IMR-90 (cell line): ENCODE measurements at regions not wholly inside any gene's neighbourhood (a gene's known extent, or its start where the extent isn't known, plus 50 kb on each side); places are given as distances from the start of the nearest gene placed in this dataset.

Experiments
- ATAC-seq: fragments of 200-7000 bp; cut with Tn5 transposase; 2 replicates; pipeline ENCODE4 v1.9.1; 2020; ENCODE audit warnings: low read depth, mild to moderate bottlenecking, moderate library complexity
- BruUV-seq: library from RNA; stranded (reverse); fragments of 400-500 nt; replicated peaks from 2 replicates; lab custom pipeline; 2021; lab: Mats Ljungman, UMichigan
- CTCF ChIA-PET: fragments of 300-600 bp; formaldehyde crosslinking; extraction: SDS; loops from one replicate; lab custom pipeline; 2021; ENCODE audit warnings: antibody characterized with exemption; lab: Yijun Ruan, JAX
- POLR2A ChIA-PET: fragments of 300-600 bp; sonication (Branson Sonifier 250); formaldehyde crosslinking; loops from one replicate; lab custom pipeline; 2022; ENCODE audit warnings: antibody characterized with exemption; ENCODE audit not compliant: unreplicated experiment; lab: Charles Lee
- DNase-seq: peaks from one replicate; pipeline ENCODE4 v3.0.0; 2013
- H2AFZ ChIP-seq: replicated peaks from 2 replicates; pipeline ENCODE3; 2013; ENCODE audit warnings: low read length, mild to moderate bottlenecking; ENCODE audit not compliant: poor library complexity
- H2AK5ac ChIP-seq: 2 replicates; pipeline ENCODE4 v1.6.1; 2013; ENCODE audit warnings: low read depth, low read length, inconsistent platforms
- H2AK9ac ChIP-seq: replicated peaks from 2 replicates; pipeline ENCODE3; 2013; ENCODE audit warnings: mild to moderate bottlenecking, low read depth, low read length, moderate library complexity; ENCODE audit not compliant: poor library complexity
- H2BK120ac ChIP-seq: 2 replicates; pipeline ENCODE4 v1.6.1; 2013; ENCODE audit warnings: low read depth, low read length, inconsistent platforms
- H2BK15ac ChIP-seq: 3 replicates; pipeline ENCODE4 v1.6.1; 2013; ENCODE audit warnings: low read depth, low read length, inconsistent platforms
- H2BK20ac ChIP-seq: 2 replicates; pipeline ENCODE4 v1.6.1; 2013; ENCODE audit warnings: low read depth, mild to moderate bottlenecking, inconsistent platforms, low read length, moderate library complexity
- H2BK5ac ChIP-seq: 2 replicates; pipeline ENCODE4 v1.6.1; 2013; ENCODE audit warnings: mild to moderate bottlenecking, low read depth, low read length, inconsistent platforms; ENCODE audit not compliant: poor library complexity, severe bottlenecking
- H3K14ac ChIP-seq: replicated peaks from 2 replicates; pipeline ENCODE4 v1.6.1; 2013; ENCODE audit warnings: low read depth, low read length, inconsistent platforms
- H3K18ac ChIP-seq: 2 replicates; pipeline ENCODE4 v1.6.1; 2013; ENCODE audit warnings: low read depth, low read length, control low read depth
- H3K23ac ChIP-seq: 2 replicates; pipeline ENCODE4 v1.6.1; 2013; ENCODE audit warnings: low read depth, low read length, inconsistent platforms
- H3K27ac ChIP-seq: 2 replicates; pipeline ENCODE4 v1.5.1; 2013; ENCODE audit warnings: mild to moderate bottlenecking, control low read depth, low read length; ENCODE audit not compliant: insufficient read depth
- H3K27me3 ChIP-seq: 2 replicates; pipeline ENCODE4 v1.6.1; 2013; ENCODE audit warnings: low read length; ENCODE audit not compliant: control insufficient read depth, insufficient read depth
- H3K36me3 ChIP-seq: 2 replicates; pipeline ENCODE4 v1.6.1; 2013; ENCODE audit warnings: low read length, mixed read lengths; ENCODE audit not compliant: control insufficient read depth, insufficient read depth
- H3K4ac ChIP-seq: 2 replicates; pipeline ENCODE4 v1.6.1; 2013; ENCODE audit warnings: low read depth, low read length, inconsistent platforms
- H3K4me1 ChIP-seq: 2 replicates; pipeline ENCODE4 v1.6.1; 2013; ENCODE audit warnings: low read length, mixed read lengths; ENCODE audit not compliant: control insufficient read depth, insufficient read depth
- H3K4me2 ChIP-seq: 2 replicates; pipeline ENCODE4 v1.6.1; 2013; ENCODE audit warnings: low read depth, mild to moderate bottlenecking, control low read depth, low read length, moderate library complexity
- H3K4me3 ChIP-seq: 2 replicates; pipeline ENCODE4 v1.5.1; 2013; ENCODE audit warnings: low read depth, mild to moderate bottlenecking, control low read depth, low read length, moderate library complexity; ENCODE audit not compliant: insufficient read depth
- H3K56ac ChIP-seq: 2 replicates; pipeline ENCODE4 v1.6.1; 2013; ENCODE audit warnings: low read length, inconsistent platforms; ENCODE audit not compliant: insufficient read depth; ENCODE audit errors: extremely low read depth
- H3K79me1 ChIP-seq, 2 experiments: 2 replicates each; pipeline ENCODE4 v1.6.1; 2013; ENCODE audit warnings: low read length in 2 of 2, inconsistent platforms in 1 of 2, low read depth in 1 of 2
- H3K9ac ChIP-seq: 2 replicates; pipeline ENCODE4 v1.6.1; 2013; ENCODE audit warnings: low read depth, low read length, control low read depth
- H3K9me1 ChIP-seq: 2 replicates; pipeline ENCODE4 v1.6.1; 2013; ENCODE audit warnings: low read length, inconsistent platforms; ENCODE audit not compliant: insufficient read depth
- H3K9me3 ChIP-seq: 2 replicates; pipeline ENCODE4 v1.6.1; 2013; ENCODE audit warnings: low read length; ENCODE audit not compliant: control insufficient read depth, insufficient read depth
- H4K20me1 ChIP-seq: 2 replicates; pipeline ENCODE4 v1.6.1; 2013; ENCODE audit warnings: low read length, inconsistent platforms; ENCODE audit not compliant: insufficient read depth
- H4K5ac ChIP-seq: 2 replicates; pipeline ENCODE4 v1.6.1; 2013; ENCODE audit warnings: mild to moderate bottlenecking, low read depth, low read length, control low read depth
- H4K8ac ChIP-seq, 2 experiments: 2 replicates each; pipeline ENCODE4 v1.6.1; 2013; ENCODE audit warnings: low read depth in 2 of 2, low read length in 2 of 2, control low read depth in 1 of 2, inconsistent platforms in 1 of 2
- H4K91ac ChIP-seq: 2 replicates; pipeline ENCODE4 v1.6.1; 2013; ENCODE audit warnings: low read depth, low read length, inconsistent platforms; ENCODE audit not compliant: insufficient read depth
- BHLHE40 ChIP-seq: fragments of 150-350 bp; IDR thresholded peaks from 2 replicates; pipeline ENCODE4 v1.6.1; 2016; ENCODE audit warnings: mild to moderate bottlenecking, low read depth, low read length
- CEBPB ChIP-seq: IDR thresholded peaks from 2 replicates; pipeline ENCODE4 v1.6.1; 2012; ENCODE audit warnings: low read depth, low read length, improper control_type of control experiment
- CHD1 ChIP-seq: IDR thresholded peaks from 2 replicates; pipeline ENCODE4 v1.6.1; 2012; ENCODE audit warnings: low read depth, low read length, improper control_type of control experiment
- CTCF ChIP-seq: conservative IDR thresholded peaks from 2 replicates; pipeline ENCODE4 v1.5.1; 2012; ENCODE audit warnings: mild to moderate bottlenecking, low read depth, low read length, improper control_type of control experiment
- ELK1 ChIP-seq: fragments of 150-350 bp; IDR thresholded peaks from 2 replicates; pipeline ENCODE4 v1.6.1; 2016; ENCODE audit warnings: low read depth, mild to moderate bottlenecking, low read length, moderate library complexity, borderline replicate concordance
- FOS ChIP-seq: fragments of 150-350 bp; IDR thresholded peaks from 2 replicates; pipeline ENCODE4 v1.6.1; 2016; ENCODE audit warnings: low read depth, low read length
- MAFK ChIP-seq: IDR thresholded peaks from 2 replicates; pipeline ENCODE4 v1.6.1; 2012; ENCODE audit warnings: low read depth, low read length, improper control_type of control experiment
- MAZ ChIP-seq: IDR thresholded peaks from 2 replicates; pipeline ENCODE4 v1.6.1; 2012; ENCODE audit warnings: low read depth, mild to moderate bottlenecking, low read length, improper control_type of control experiment, moderate library complexity, borderline replicate concordance
- MXI1 ChIP-seq: IDR thresholded peaks from 2 replicates; pipeline ENCODE4 v1.6.1; 2012; ENCODE audit warnings: low read depth, mild to moderate bottlenecking, low read length, moderate library complexity, borderline replicate concordance
- NFE2L2 ChIP-seq: fragments of 150-350 bp; IDR thresholded peaks from 2 replicates; pipeline ENCODE4 v1.6.1; 2016; ENCODE audit warnings: low read depth, mild to moderate bottlenecking, low read length
- POLR2A ChIP-seq: IDR thresholded peaks from 2 replicates; pipeline ENCODE4 v1.6.1; 2012; ENCODE audit warnings: mild to moderate bottlenecking, low read depth, low read length
- RAD21 ChIP-seq: IDR thresholded peaks from 2 replicates; pipeline ENCODE4 v1.6.1; 2012; ENCODE audit warnings: low read length, improper control_type of control experiment
- RCOR1 ChIP-seq: IDR thresholded peaks from 2 replicates; pipeline ENCODE4 v1.6.1; 2012; ENCODE audit warnings: mild to moderate bottlenecking, low read length, improper control_type of control experiment; ENCODE audit not compliant: insufficient replicate concordance
- RFX5 ChIP-seq: IDR thresholded peaks from 2 replicates; pipeline ENCODE4 v1.8.0; 2012; ENCODE audit warnings: low read depth, mild to moderate bottlenecking, low read length, moderate library complexity
- SMC3 ChIP-seq: fragments of 150-350 bp; IDR thresholded peaks from 2 replicates; pipeline ENCODE4 v1.6.1; 2016; ENCODE audit warnings: low read depth, mild to moderate bottlenecking, antibody characterized with exemption, low read length, moderate library complexity
- USF2 ChIP-seq: fragments of 150-350 bp; IDR thresholded peaks from 2 replicates; pipeline ENCODE4 v1.6.1; 2017; ENCODE audit warnings: mild to moderate bottlenecking, antibody characterized with exemption, low read length, low read depth
- WGBS, 2 experiments: methylation state at CpG; one replicate each; pipeline versions ENCODE4 v1.1.5 to v1.1.7; 2013; ENCODE audit warnings: missing lambda C conversion rate in 2 of 2; ENCODE audit not compliant: insufficient read length in 1 of 2; ENCODE audit errors: extremely low coverage in 2 of 2; 5-methylcytosine and 5-hydroxymethylcytosine counted together
- dilution Hi-C: fragments of 300-500 bp; cut with HindIII; formaldehyde crosslinking; loops from one replicate; pipeline ENCODE4 v1.14.3; 2018; ENCODE audit warnings: low sequenced_read_pairs; ENCODE audit not compliant: unreplicated experiment
- in situ Hi-C: fragments of 300-500 bp; cut with MboI; formaldehyde crosslinking; loops from 3 replicates; pipeline ENCODE4 v1.14.3; 2019; ENCODE audit warnings: low sequenced_read_pairs, inconsistent platforms, mixed read lengths
- intact Hi-C: fragments of 100-400 bp; cut with micrococcal nuclease; formaldehyde crosslinking; loops from 2 replicates; pipeline ENCODE4 v1.10.0; 2022

GRCh38 chr3:69542805-69543429 lies 157.0 kb upstream of the FRMD4B start:
- no peaks in the 10 kb centered on the region for H3K36me3 ChIP-seq
- no peak overlapping the region for H2AK5ac ChIP-seq
- no peak overlapping the region for H2BK20ac ChIP-seq
- H3K4me2 ChIP-seq = no peak overlapping the region
- H3K9me3 ChIP-seq = no peaks in the 10 kb centered on the region
- intact Hi-C loops = no loop called here
- peaks cover 21% of the 10 kb centered on the region for H3K27me3 ChIP-seq
- H2AK9ac ChIP-seq = no peak overlapping the region
- H3K4me3 ChIP-seq = no peak overlapping the region
- H3K9ac ChIP-seq = no peak overlapping the region
- BruUV-seq = no TSS peak
- dilution Hi-C loops = no loop called here
- no peaks in the 10 kb centered on the region; the same call in 1 of the 2 replicates for H4K20me1 ChIP-seq
- H3K79me1 ChIP-seq = no peaks in the 10 kb centered on the region
- no peak overlapping the region for H2BK120ac ChIP-seq
- H4K8ac ChIP-seq = no peak overlapping the region
- H3K4me1 ChIP-seq = no peaks in the 10 kb centered on the region
- no peak overlapping the region for H4K5ac ChIP-seq
- WGBS, 2 experiments = 10% methylated on average over 2 of the region's 19 CpGs; no CpG with 5 or more reads in 1 of the 2 experiments
- ATAC-seq = no peak
- ChIA-PET POLR2A (no interaction called here), CTCF (no interaction called here)
- no peak overlapping the region for H3K14ac ChIP-seq
- H3K18ac ChIP-seq = no peak overlapping the region
- no peak overlapping the region for H3K23ac ChIP-seq
- H2BK5ac ChIP-seq = no peak overlapping the region
- no peak overlapping the region for H3K4ac ChIP-seq
- H3K56ac ChIP-seq = no peak overlapping the region
- DNase-seq = no peak
- no peak overlapping the region for H3K27ac ChIP-seq
- no peak overlapping the region for H2BK15ac ChIP-seq
- in situ Hi-C loops = no loop called here
- H4K91ac ChIP-seq = no peak overlapping the region
- TF ChIP-seq CEBPB (no peak), RAD21 (no peak), MAFK (no peak), POLR2A (no peak), CHD1 (no peak), SMC3 (no peak), USF2 (no peak), CTCF (no peak), MXI1 (no peak), NFE2L2 (no peak), RCOR1 (no peak), FOS (no peak), MAZ (no peak), BHLHE40 (no peak), ELK1 (no peak), RFX5 (no peak)
- no peak overlapping the region for H2AFZ ChIP-seq
- no peaks in the 10 kb centered on the region for H3K9me1 ChIP-seq
